22Rv1 (cell line): ENCODE measurements at regions not wholly inside any gene's neighbourhood (a gene's known extent, or its start where the extent isn't known, plus 50 kb on each side); places are given as distances from the start of the nearest gene placed in this dataset.

Experiments used
- ZFX ChIP-seq: fragments of 450-650 bp; IDR thresholded peaks from 2 replicates; pipeline ENCODE4 v1.6.1; 2017; ENCODE audit warnings: antibody characterized with exemption, borderline replicate concordance
- TF ChIP-seq, protein P1 (sequence below): fragments of 450-650 bp; IDR thresholded peaks from 2 replicates; pipeline ENCODE4 v1.5.1; 2017; ENCODE audit warnings: mild to moderate bottlenecking

DNA sequence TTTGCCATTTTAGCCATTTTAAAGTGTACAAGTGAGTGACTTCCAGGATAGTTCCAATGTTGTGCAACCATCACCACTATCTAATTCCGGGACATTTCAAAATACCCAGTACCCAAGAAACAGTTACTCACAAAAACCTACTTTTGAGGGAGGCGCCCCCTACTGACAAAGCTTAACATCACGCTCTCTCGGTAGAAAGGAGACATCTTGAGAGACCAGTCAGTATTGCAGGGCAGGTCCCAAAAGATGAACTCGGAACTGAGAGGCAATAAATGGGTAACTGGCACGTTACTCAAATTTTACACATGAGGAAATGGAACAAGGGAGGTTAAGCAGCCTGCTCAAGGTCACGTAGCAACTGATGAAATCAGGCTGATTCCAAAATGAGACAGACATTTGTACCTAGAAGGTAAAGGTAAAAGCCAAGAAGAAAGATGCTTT lies 50.0 kb upstream of the POU2AF1 start:
- TF ChIP-seq, protein P1, sequence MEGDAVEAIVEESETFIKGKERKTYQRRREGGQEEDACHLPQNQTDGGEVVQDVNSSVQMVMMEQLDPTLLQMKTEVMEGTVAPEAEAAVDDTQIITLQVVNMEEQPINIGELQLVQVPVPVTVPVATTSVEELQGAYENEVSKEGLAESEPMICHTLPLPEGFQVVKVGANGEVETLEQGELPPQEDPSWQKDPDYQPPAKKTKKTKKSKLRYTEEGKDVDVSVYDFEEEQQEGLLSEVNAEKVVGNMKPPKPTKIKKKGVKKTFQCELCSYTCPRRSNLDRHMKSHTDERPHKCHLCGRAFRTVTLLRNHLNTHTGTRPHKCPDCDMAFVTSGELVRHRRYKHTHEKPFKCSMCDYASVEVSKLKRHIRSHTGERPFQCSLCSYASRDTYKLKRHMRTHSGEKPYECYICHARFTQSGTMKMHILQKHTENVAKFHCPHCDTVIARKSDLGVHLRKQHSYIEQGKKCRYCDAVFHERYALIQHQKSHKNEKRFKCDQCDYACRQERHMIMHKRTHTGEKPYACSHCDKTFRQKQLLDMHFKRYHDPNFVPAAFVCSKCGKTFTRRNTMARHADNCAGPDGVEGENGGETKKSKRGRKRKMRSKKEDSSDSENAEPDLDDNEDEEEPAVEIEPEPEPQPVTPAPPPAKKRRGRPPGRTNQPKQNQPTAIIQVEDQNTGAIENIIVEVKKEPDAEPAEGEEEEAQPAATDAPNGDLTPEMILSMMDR, result peak; percentile 83
- no peak for TF ChIP-seq ZFX
